Endothelial cell of umbilical vein (primary cell): ENCODE measurements at regions not wholly inside any gene's neighbourhood (a gene's known extent, or its start where the extent isn't known, plus 50 kb on each side); places are given as distances from the start of the nearest gene placed in this dataset.

Source experiments
- BruUV-seq: library from RNA; stranded (reverse); fragments of 400-500 nt; replicated peaks from 2 replicates; lab custom pipeline; 2021; lab: Mats Ljungman, UMichigan
- CTCF ChIA-PET: fragments of 300-600, 350-600 bp; sonication (Branson Sonifier 250); formaldehyde crosslinking; loops from one replicate; lab custom pipeline; 2021; ENCODE audit warnings: antibody characterized with exemption, inconsistent platforms; lab: Charles Lee
- POLR2A ChIA-PET: fragments of 300-600, 350-600 bp; sonication (Branson Sonifier 250); formaldehyde crosslinking; loops from one replicate; lab custom pipeline; 2021; ENCODE audit warnings: antibody characterized with exemption, inconsistent platforms; lab: Charles Lee
- DNase-seq: peaks from one replicate; pipeline ENCODE4 v3.0.0-alpha.2; 2011; ENCODE audit warnings: low read depth, low spot score
- FAIRE-seq: peaks from 2 replicates; lab custom pipeline; 2011; peaks lifted over from hg19 to GRCh38; lab: Jason Lieb, UNC
- H2AFZ ChIP-seq: 2 replicates; pipeline ENCODE4 v1.6.0; 2012; ENCODE audit warnings: low read depth, low read length, control low read depth, inconsistent platforms
- H3K27ac ChIP-seq: 2 replicates; pipeline ENCODE4 v1.5.1; 2011; ENCODE audit warnings: low read depth, mild to moderate bottlenecking, control low read depth, low read length, moderate library complexity; ENCODE audit not compliant: insufficient read depth
- H3K27me3 ChIP-seq, 2 experiments: 2 replicates each; pipeline versions ENCODE4 v1.6.0 to v1.6.1; 2011; ENCODE audit warnings: low read length in 2 of 2, mixed read lengths in 1 of 2; ENCODE audit not compliant: control insufficient read depth in 2 of 2, insufficient read depth in 2 of 2
- H3K36me3 ChIP-seq, 2 experiments: 2 replicates in 1 of 2; 3 replicates in 1 of 2; pipeline ENCODE4 v1.5.1; 2011; ENCODE audit warnings: low read length in 2 of 2, mild to moderate bottlenecking in 1 of 2, moderate library complexity in 1 of 2; ENCODE audit not compliant: control insufficient read depth in 2 of 2, insufficient read depth in 2 of 2; ENCODE audit errors: extremely low read depth in 1 of 2
- H3K4me1 ChIP-seq: 3 replicates; pipeline ENCODE4 v1.5.1; 2011; ENCODE audit warnings: mild to moderate bottlenecking, low read length; ENCODE audit not compliant: control insufficient read depth, insufficient read depth; ENCODE audit errors: extremely low read depth
- H3K4me2 ChIP-seq: 2 replicates; pipeline ENCODE4 v1.6.1; 2011; ENCODE audit warnings: low read length, control low read depth, mixed read lengths; ENCODE audit not compliant: insufficient read depth
- H3K4me3 ChIP-seq, 3 experiments: fragments of 200-600 bp in 1 of 3; sonication (generic), shearing (Covaris generic) in 1 of 3; replicated peaks in 1 of 3; 2 replicates each; pipeline ENCODE4 v1.5.1; 2011 to 2016; ENCODE audit warnings: control low read depth in 3 of 3, low read length in 3 of 3, mild to moderate bottlenecking in 2 of 3, inconsistent platforms in 1 of 3, low read depth in 1 of 3, moderate library complexity in 1 of 3; ENCODE audit not compliant: insufficient read depth in 1 of 3
- H3K79me2 ChIP-seq: 2 replicates; pipeline ENCODE4 v1.6.0; 2012; ENCODE audit warnings: low read length, inconsistent platforms; ENCODE audit not compliant: control insufficient read depth, insufficient read depth
- H3K9ac ChIP-seq: replicated peaks from 2 replicates; pipeline ENCODE3; 2011; ENCODE audit warnings: low read length, control low read depth; ENCODE audit not compliant: insufficient read depth; ENCODE audit errors: extremely low read depth
- H3K9me1 ChIP-seq: replicated peaks from 3 replicates; pipeline ENCODE4 v1.6.0; 2011; ENCODE audit warnings: mild to moderate bottlenecking, low read length; ENCODE audit not compliant: control insufficient read depth, insufficient read depth; ENCODE audit errors: extremely low read depth
- H3K9me3 ChIP-seq: replicated peaks from 2 replicates; pipeline ENCODE4 v1.5.1; 2012; ENCODE audit warnings: low read length, inconsistent platforms; ENCODE audit not compliant: control insufficient read depth, insufficient read depth
- H4K20me1 ChIP-seq: replicated peaks from 2 replicates; pipeline ENCODE3; 2011; ENCODE audit warnings: mild to moderate bottlenecking, low read length; ENCODE audit not compliant: control insufficient read depth, insufficient read depth; ENCODE audit errors: extremely low read depth
- EZH2 ChIP-seq: IDR thresholded peaks from 2 replicates; pipeline ENCODE4 v1.6.1; 2012; ENCODE audit warnings: borderline replicate concordance, low read depth, mild to moderate bottlenecking, moderate library complexity, low read length, inconsistent platforms; ENCODE audit not compliant: severe bottlenecking
- FOS ChIP-seq: IDR thresholded peaks from 2 replicates; pipeline ENCODE4 v1.6.1; 2011; ENCODE audit warnings: mild to moderate bottlenecking, low read length, moderate library complexity, borderline replicate concordance; ENCODE audit not compliant: insufficient read depth
- GATA2 ChIP-seq: IDR thresholded peaks from 2 replicates; pipeline ENCODE4 v1.7.0; 2011; ENCODE audit warnings: low read depth, mild to moderate bottlenecking, moderate library complexity, mixed read lengths, low read length; ENCODE audit not compliant: insufficient read length, insufficient read depth
- JUN ChIP-seq: IDR thresholded peaks from 2 replicates; pipeline ENCODE4 v1.6.1; 2011; ENCODE audit warnings: borderline replicate concordance, low read depth; ENCODE audit not compliant: insufficient read length, insufficient read depth
- MYC ChIP-seq: IDR thresholded peaks from one replicate; pipeline ENCODE4 v1.6.1; 2011; ENCODE audit warnings: mild to moderate bottlenecking, low read depth, low read length
- POLR2A ChIP-seq: IDR thresholded peaks from 2 replicates; pipeline ENCODE4 v1.6.1; 2012; ENCODE audit warnings: low read depth, mild to moderate bottlenecking, control low read depth, low read length
- POLR2AphosphoS5 ChIP-seq: IDR thresholded peaks from 2 replicates; pipeline ENCODE4 v1.6.1; 2012; ENCODE audit warnings: low read depth, mild to moderate bottlenecking, control low read depth, low read length, moderate library complexity; ENCODE audit not compliant: insufficient read depth
- dilution Hi-C: fragments of 300-500 bp; cut with MboI; formaldehyde crosslinking; loops from one replicate; pipeline ENCODE4 v1.15.0; 2019; ENCODE audit warnings: low sequenced_read_pairs; ENCODE audit not compliant: extremely low pct_ligation_motif_present
- intact Hi-C: fragments of 100-400 bp; cut with micrococcal nuclease; formaldehyde crosslinking; loops from one replicate; pipeline ENCODE4 v1.10.0; 2022
- TF ChIP-seq, protein P1 (sequence below): IDR thresholded peaks from 2 replicates; pipeline ENCODE4 v1.6.1; 2011; ENCODE audit not compliant: insufficient read depth, insufficient read length
- TF ChIP-seq, protein P2 (sequence below), 2 donors: IDR thresholded peaks; 1 replicate in 1 of 2; 2 replicates in 1 of 2; pipeline ENCODE4 v1.5.1; 2011; ENCODE audit warnings: low read length in 2 of 2, mild to moderate bottlenecking in 2 of 2, moderate library complexity in 2 of 2, control low read depth in 1 of 2, inconsistent platforms in 1 of 2, low read depth in 1 of 2; ENCODE audit not compliant: insufficient read depth in 1 of 2; ENCODE audit errors: extremely low read depth in 1 of 2

DNA sequence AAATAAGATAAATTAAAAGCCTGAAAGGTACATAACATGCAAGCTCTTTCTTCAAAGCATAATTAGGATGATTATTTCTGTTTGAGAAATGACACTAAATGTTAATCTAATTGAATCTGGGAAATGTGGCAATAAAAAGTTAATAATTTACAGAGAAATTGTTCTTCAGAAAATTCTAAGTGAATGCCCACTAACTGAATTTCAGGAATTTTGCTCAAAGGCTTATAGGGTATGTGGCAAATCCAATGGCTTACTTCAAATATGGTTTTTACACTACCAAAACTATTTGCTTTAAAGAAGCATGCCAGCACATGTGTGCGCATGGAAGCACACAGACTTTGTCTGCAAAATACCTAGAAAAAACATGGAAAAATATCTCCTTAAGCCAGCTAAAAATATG, 186.6 kb upstream of the FOXD3 start:
- ChIA-PET POLR2A (no interaction called here), CTCF (interaction anchor here (1.5 to 5.0 kb wide), 2 partner anchors 13 to 294 kb away, joined by 4 to 28 read pairs; no protein-coding TSS in a partner anchor)
- Histone ChIP-seq H3K27me3 (peaks cover 1 to 12% of the 10 kb centered on the region in 2 experiments), H3K9me1 (no peaks in the 10 kb centered on the region), H2AFZ (no peak overlapping the region), H3K4me3 (no peak overlapping the region), H4K20me1 (no peaks in the 10 kb centered on the region), H3K4me2 (no peak overlapping the region), H3K9me3 (no peaks in the 10 kb centered on the region), H3K27ac (no peak overlapping the region), H3K36me3 (no peaks in the 10 kb centered on the region), H3K79me2 (no peaks in the 10 kb centered on the region), H3K9ac (no peak overlapping the region), H3K4me1 (no peaks in the 10 kb centered on the region)
- BruUV-seq: no TSS peak
- TF ChIP-seq MYC (no peak), GATA2 (no peak), POLR2A (no peak), POLR2AphosphoS5 (no peak), FOS (no peak), EZH2 (no peak), JUN (no peak)
- TF ChIP-seq, protein P1, sequence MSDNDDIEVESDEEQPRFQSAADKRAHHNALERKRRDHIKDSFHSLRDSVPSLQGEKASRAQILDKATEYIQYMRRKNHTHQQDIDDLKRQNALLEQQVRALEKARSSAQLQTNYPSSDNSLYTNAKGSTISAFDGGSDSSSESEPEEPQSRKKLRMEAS: no peak
- TF ChIP-seq, protein P2, sequence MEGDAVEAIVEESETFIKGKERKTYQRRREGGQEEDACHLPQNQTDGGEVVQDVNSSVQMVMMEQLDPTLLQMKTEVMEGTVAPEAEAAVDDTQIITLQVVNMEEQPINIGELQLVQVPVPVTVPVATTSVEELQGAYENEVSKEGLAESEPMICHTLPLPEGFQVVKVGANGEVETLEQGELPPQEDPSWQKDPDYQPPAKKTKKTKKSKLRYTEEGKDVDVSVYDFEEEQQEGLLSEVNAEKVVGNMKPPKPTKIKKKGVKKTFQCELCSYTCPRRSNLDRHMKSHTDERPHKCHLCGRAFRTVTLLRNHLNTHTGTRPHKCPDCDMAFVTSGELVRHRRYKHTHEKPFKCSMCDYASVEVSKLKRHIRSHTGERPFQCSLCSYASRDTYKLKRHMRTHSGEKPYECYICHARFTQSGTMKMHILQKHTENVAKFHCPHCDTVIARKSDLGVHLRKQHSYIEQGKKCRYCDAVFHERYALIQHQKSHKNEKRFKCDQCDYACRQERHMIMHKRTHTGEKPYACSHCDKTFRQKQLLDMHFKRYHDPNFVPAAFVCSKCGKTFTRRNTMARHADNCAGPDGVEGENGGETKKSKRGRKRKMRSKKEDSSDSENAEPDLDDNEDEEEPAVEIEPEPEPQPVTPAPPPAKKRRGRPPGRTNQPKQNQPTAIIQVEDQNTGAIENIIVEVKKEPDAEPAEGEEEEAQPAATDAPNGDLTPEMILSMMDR (IDR thresholded peaks at IDR 0.05; ENCODE audit: extremely low read depth in 1 of 2, insufficient read depth in 1 of 2, low read depth in 1 of 2, low read length in 2 of 2): no peak
- no peak for DNase-seq
- dilution Hi-C loops (no loop called here), intact Hi-C loops (no loop called here)
- no peak for FAIRE-seq
